Stimulated activated naive B cell treated with anti-CD40 and anti-IgM and Interleukin-4, amounts not matched to agents 10 μg/mL and 1 μg/mL and 100 μg/mL, for 72 hours (primary cell): ENCODE measurements at regions not wholly inside any gene's neighbourhood (a gene's known extent, or its start where the extent isn't known, plus 50 kb on each side); places are given as distances from the start of the nearest gene placed in this dataset.
"Not testable (repeated sequence)": the region's sequence is repeated elsewhere in the genome, so short reads cannot be mapped to it uniquely, and the experiment has no call there.

Experiments used
- ATAC-seq, 2 donors: fragments of 150-1000 bp; cut with Tn5 transposase; replicated peaks; 2 replicates each; pipeline ENCODE4 v1.10.0; 2021; ENCODE audit warnings: moderate library complexity in 1 of 2
- DNase-seq: peaks from one replicate; pipeline ENCODE4 v3.0.0; 2021
- H3K27ac Mint-ChIP-seq: one replicate; pipeline ENCODE4 v1.8.0; 2022; ENCODE audit warnings: mild to moderate bottlenecking, mixed read lengths
- H3K27me3 Mint-ChIP-seq, 2 donors: one replicate each; pipeline ENCODE4 v1.8.0; 2022; ENCODE audit warnings: mixed read lengths in 2 of 2
- H3K36me3 Mint-ChIP-seq, 2 donors: one replicate each; pipeline ENCODE4 v1.8.0; 2022; ENCODE audit warnings: mixed read lengths in 2 of 2, mild to moderate bottlenecking in 1 of 2
- H3K4me1 Mint-ChIP-seq, 2 donors: one replicate each; pipeline ENCODE4 v1.8.0; 2022; ENCODE audit warnings: mixed read lengths in 2 of 2, mild to moderate bottlenecking in 1 of 2
- H3K4me3 Mint-ChIP-seq, 2 donors: one replicate each; pipeline ENCODE4 v1.8.0; 2022; ENCODE audit warnings: mild to moderate bottlenecking in 2 of 2, mixed read lengths in 2 of 2, moderate library complexity in 1 of 2
- H3K9me3 Mint-ChIP-seq, 2 donors: one replicate each; pipeline ENCODE4 v1.8.0; 2022; ENCODE audit warnings: mixed read lengths in 2 of 2, mild to moderate bottlenecking in 1 of 2

GRCh38 chr6:78386854-78387253 lies 480.5 kb upstream of the IRAK1BP1 start:
- H3K9me3 Mint-ChIP-seq, result peaks cover 25 to 28% of the 10 kb centered on the region in 2 donors
- DNase-seq, H3K27ac Mint-ChIP-seq, H3K27me3 Mint-ChIP-seq, H3K4me3 Mint-ChIP-seq, ATAC-seq, H3K4me1 Mint-ChIP-seq, H3K36me3 Mint-ChIP-seq: not testable (repeated sequence)

DNA sequence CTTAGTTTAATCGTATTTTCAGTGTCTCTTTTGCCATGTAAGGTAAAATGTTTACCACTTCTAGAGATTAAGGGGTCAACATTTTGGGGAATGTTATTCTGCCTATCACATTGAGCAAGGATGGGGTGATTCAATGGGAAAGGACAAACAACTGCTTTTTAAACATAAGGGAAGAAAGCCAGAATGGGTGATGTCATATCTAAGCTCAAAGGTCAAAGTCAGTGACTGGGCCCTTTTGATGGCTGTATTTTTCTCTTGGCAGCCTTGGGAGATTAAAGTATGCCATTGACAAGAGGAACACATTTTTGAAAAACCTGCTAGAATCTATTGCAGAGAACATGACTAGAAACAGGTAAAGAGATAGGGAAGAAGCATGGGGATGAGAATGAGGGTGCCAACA lies 477.3 kb upstream of the IRAK1BP1 start:
- peaks cover 25% of the 10 kb centered on the region in 2 donors for H3K9me3 Mint-ChIP-seq
- H3K36me3 Mint-ChIP-seq, result no peaks in the 10 kb centered on the region
- no peaks in the 10 kb centered on the region for H3K27me3 Mint-ChIP-seq
- no peak for DNase-seq
- H3K4me1 Mint-ChIP-seq, result no peaks in the 10 kb centered on the region
- no peak overlapping the region for H3K4me3 Mint-ChIP-seq
- no peak overlapping the region for H3K27ac Mint-ChIP-seq
- ATAC-seq, result no peak

- no peaks in the 10 kb centered on the region for H3K27me3 Mint-ChIP-seq
- H3K4me3 Mint-ChIP-seq, result no peak overlapping the region
- H3K9me3 Mint-ChIP-seq, result peaks cover 4 to 8% of the 10 kb centered on the region in 2 donors
- ATAC-seq (no peak), DNase-seq (no peak)
- H3K4me1 Mint-ChIP-seq, result no peaks in the 10 kb centered on the region
- H3K27ac Mint-ChIP-seq, result no peak overlapping the region
- H3K36me3 Mint-ChIP-seq, result no peaks in the 10 kb centered on the region
Measured at GRCh38 chr6:78397499-78397898, 469.9 kb upstream of the IRAK1BP1 start.

DNA sequence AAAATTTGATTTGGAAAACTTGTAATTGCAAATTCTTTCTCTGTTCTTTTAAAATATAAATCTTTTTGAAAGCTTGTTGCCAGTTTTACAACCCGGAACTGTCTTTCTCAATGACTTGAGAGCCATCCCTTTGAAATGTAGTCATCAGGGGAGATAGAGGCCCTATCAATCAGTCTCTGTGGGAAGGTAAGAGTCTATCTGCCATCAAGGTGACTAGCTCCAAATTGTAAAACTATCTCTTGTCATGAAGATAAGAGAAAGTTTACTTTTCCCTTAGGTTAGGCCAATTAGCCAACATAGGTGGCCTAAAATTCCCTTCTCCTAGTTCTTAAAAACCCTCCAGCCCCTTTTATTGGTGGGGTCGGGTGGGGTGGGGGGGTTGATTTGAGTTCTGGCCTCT lies 469.1 kb upstream of the IRAK1BP1 start:
- H3K9me3 Mint-ChIP-seq, result peaks cover 5 to 10% of the 10 kb centered on the region in 2 donors
- ATAC-seq, result no peak
- DNase-seq, result no peak
- no peaks in the 10 kb centered on the region for H3K4me1 Mint-ChIP-seq
- no peaks in the 10 kb centered on the region for H3K36me3 Mint-ChIP-seq
- no peak overlapping the region for H3K27ac Mint-ChIP-seq
- no peak overlapping the region for H3K4me3 Mint-ChIP-seq
- no peaks in the 10 kb centered on the region for H3K27me3 Mint-ChIP-seq

DNA sequence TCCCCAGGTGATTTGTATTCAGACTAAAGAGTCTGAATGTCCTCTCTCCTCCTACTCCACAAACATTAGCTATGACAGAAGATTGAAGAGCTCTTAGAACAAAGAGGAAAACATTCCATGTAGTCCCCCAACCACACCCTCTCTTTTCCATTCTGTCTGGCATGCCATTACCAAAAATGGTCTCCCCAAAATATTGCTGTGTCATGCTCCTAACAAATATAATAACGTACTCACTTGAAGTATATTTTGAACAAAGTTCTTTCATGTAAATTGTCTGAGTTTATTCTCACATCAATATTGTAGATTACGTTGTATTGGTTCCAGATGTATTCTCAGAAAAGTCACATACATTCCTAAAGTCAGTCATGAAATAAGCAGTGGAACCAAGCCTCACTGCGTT lies 467.3 kb upstream of the IRAK1BP1 start:
- DNase-seq (no peak), ATAC-seq (no peak)
- Mint-ChIP-seq H3K27me3 (no peaks in the 10 kb centered on the region), H3K27ac (no peak overlapping the region), H3K36me3 (no peaks in the 10 kb centered on the region), H3K4me3 (no peak overlapping the region), H3K9me3 (peaks cover 8 to 11% of the 10 kb centered on the region in 2 donors), H3K4me1 (no peaks in the 10 kb centered on the region)

DNA sequence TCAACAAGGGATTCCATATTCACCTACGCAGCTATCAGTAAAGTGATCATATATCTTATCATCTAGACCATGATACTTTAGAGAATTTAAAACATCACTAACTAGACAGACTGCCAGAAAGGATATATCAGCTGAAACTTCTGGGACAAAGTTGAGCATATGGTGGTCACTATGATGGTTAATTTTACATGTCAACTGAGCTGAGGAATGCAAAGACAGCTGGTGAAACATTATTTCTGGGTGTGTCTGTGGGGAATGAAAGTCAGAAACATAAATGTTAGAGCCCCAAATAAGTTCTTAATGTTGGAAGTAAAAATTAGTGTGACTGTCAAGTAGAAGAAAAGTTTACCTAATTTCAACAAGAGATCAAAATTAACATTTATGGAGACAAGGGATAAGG lies 440.0 kb upstream of the IRAK1BP1 start:
- Mint-ChIP-seq H3K27ac (no peak overlapping the region), H3K27me3 (no peaks in the 10 kb centered on the region), H3K36me3 (no peaks in the 10 kb centered on the region), H3K4me3 (no peak overlapping the region), H3K4me1 (no peaks in the 10 kb centered on the region), H3K9me3 (peaks cover 0 to 14% of the 10 kb centered on the region in 2 donors)
- no peak for DNase-seq
- ATAC-seq, result no peak

- Mint-ChIP-seq H3K9me3 (peaks cover 0 to 10% of the 10 kb centered on the region in 2 donors), H3K4me3 (no peak overlapping the region), H3K36me3 (no peaks in the 10 kb centered on the region), H3K4me1 (no peaks in the 10 kb centered on the region), H3K27ac (no peak overlapping the region), H3K27me3 (no peaks in the 10 kb centered on the region)
- DNase-seq (no peak), ATAC-seq (no peak)
Measured at GRCh38 chr6:78430521-78430920, 436.8 kb upstream of the IRAK1BP1 start.

DNA sequence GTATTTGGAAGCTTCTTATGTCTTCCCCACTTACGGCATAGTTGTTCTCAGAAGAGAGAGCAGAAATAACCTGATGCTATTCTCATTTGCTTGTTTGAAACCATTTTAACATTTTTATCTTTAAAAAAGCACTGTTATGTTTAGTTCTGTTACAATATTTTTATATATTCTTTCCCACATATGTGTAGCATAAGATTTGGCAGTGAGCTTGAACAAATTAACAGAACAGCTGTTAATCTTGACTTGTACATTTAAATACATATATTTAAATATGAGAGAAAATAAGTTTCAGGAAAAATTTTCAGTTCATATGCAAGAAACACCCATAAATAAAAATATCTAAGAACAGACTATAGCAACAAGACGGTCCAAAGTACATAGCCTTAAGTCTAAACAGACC lies 431.7 kb upstream of the IRAK1BP1 start:
- Mint-ChIP-seq H3K27ac (no peak overlapping the region), H3K4me3 (no peak overlapping the region), H3K4me1 (no peaks in the 10 kb centered on the region), H3K36me3 (no peaks in the 10 kb centered on the region), H3K27me3 (no peaks in the 10 kb centered on the region), H3K9me3 (peaks cover 0 to 4% of the 10 kb centered on the region in 2 donors)
- ATAC-seq (no peak), DNase-seq (no peak)

DNA sequence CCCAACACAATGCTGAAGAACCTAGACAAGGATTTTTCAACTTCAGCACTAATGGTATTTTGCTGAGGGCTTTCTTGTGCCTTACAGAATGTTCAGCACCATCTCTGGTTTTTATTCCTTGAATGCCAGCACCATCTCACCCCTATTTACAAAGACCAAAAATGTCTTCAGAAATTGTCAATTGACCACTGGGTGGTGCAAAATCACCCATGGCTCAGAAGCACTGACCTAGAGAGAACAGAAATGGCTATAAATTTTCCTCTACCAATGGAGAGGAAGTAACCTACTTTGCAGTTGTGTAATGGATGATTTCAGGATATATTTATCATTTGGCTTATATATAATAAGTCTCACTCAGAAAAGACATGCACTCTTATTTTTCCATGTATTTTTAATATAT lies 431.0 kb upstream of the IRAK1BP1 start:
- H3K4me3 Mint-ChIP-seq, result no peak overlapping the region
- H3K27me3 Mint-ChIP-seq, result no peaks in the 10 kb centered on the region
- ATAC-seq (no peak), DNase-seq (no peak)
- H3K9me3 Mint-ChIP-seq, result peaks cover 0 to 4% of the 10 kb centered on the region in 2 donors
- H3K4me1 Mint-ChIP-seq, result no peaks in the 10 kb centered on the region
- no peak overlapping the region for H3K27ac Mint-ChIP-seq
- no peaks in the 10 kb centered on the region for H3K36me3 Mint-ChIP-seq

GRCh38 chr6:78438135-78438534 lies 429.2 kb upstream of the IRAK1BP1 start:
- Mint-ChIP-seq H3K27me3 (no peaks in the 10 kb centered on the region), H3K4me3 (no peak overlapping the region), H3K27ac (no peak overlapping the region), H3K9me3 (peaks cover 0 to 2% of the 10 kb centered on the region in 2 donors), H3K36me3 (no peaks in the 10 kb centered on the region), H3K4me1 (no peaks in the 10 kb centered on the region)
- no peak for ATAC-seq
- no peak for DNase-seq

DNA sequence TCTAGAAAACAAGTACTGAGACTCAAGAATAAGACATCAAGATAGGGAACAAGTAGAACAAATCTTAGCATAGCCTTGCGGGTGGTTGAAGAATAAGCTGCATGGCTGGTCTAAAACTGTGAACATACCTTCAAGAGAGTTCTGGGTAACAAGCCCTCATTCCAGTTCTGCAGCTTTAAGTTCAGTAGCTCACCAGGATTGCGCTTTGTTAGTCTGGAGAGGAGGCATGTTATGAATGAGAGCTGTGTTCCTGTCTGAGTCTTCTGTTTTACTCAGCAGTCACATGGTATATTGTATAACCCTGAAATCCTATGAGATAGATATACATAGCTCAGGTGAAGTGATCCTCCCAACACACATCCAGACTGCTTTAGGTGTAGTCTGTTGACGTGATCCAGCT lies 406.6 kb upstream of the IRAK1BP1 start:
- no peak overlapping the region for H3K27ac Mint-ChIP-seq
- H3K36me3 Mint-ChIP-seq, result no peaks in the 10 kb centered on the region
- H3K9me3 Mint-ChIP-seq, result peaks cover 5 to 8% of the 10 kb centered on the region in 2 donors
- ATAC-seq (no peak), DNase-seq (no peak)
- H3K4me3 Mint-ChIP-seq, result no peak overlapping the region
- no peaks in the 10 kb centered on the region for H3K27me3 Mint-ChIP-seq
- H3K4me1 Mint-ChIP-seq, result no peaks in the 10 kb centered on the region

DNA sequence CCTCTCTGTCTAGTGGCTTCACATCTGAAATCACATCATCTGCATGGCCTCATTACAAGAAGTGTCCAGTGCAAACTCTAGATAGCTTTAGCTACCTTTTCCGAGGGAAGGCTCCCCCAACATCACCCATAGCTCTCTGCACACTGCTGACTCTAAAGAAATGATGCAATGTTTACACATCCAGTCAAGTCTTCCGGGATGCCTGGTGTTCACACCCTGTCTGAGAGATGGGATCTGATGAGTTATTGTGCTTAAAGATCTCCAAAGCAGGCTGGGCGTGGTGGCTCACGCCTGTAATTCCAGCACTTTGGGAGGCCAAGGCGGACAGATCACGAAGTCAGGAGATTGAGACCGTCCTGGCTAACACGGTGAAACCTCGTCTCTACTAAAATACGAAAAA lies 404.6 kb upstream of the IRAK1BP1 start:
- DNase-seq, result no peak
- H3K27me3 Mint-ChIP-seq, result no peaks in the 10 kb centered on the region
- H3K4me3 Mint-ChIP-seq, result no peak overlapping the region
- no peaks in the 10 kb centered on the region for H3K36me3 Mint-ChIP-seq
- H3K4me1 Mint-ChIP-seq, result no peaks in the 10 kb centered on the region
- peaks cover 0 to 10% of the 10 kb centered on the region in 2 donors for H3K9me3 Mint-ChIP-seq
- no peak for ATAC-seq
- no peak overlapping the region for H3K27ac Mint-ChIP-seq

DNA sequence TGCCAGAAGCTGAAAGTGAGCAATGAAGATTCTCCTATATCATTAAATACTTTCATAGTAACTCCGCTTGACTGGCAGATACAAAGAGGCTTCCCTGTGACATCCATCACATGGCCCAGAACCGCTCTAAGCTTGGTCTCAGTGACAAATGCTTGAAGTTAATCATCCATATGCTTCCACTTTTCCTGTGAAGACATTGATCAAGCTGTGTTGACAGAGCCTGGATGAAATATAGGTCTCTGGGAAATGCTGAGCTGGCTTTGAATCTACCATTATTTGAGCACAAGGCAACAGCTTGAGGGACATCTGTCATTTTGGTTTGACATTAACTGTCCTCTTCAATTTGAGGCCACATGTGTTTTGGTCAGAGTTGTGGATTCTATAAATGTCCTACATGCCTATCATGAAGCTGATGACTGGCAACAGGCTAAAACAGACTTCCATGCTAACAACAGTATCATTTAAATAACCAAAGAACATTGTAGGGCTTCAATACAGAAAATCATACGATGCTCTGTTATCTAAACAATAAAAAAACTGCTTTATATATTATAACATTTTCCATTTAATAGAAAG lies 402.2 kb upstream of the IRAK1BP1 start:
- Mint-ChIP-seq H3K9me3 (peaks cover 3 to 7% of the 10 kb centered on the region in 2 donors), H3K4me3 (no peak overlapping the region), H3K4me1 (no peaks in the 10 kb centered on the region), H3K27me3 (no peaks in the 10 kb centered on the region), H3K36me3 (no peaks in the 10 kb centered on the region), H3K27ac (no peak overlapping the region)
- DNase-seq (no peak), ATAC-seq (no peak)

DNA sequence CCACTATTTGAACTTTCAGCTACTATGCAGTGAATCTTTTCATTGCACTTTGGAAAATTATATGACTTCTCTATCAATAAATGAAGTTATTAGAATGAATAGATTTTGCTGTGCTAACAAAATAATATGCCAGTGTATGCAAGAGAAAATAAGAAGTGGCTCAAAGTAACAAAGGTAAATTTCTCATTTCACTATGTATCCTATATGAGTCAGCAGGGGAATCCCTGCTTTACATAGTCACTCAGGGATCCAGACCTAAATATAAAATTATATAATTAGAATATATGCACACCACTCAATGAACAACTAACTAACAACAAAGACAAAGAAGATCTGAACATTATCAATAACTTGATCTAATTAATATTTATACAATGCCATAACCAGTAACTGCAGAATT lies 390.8 kb upstream of the IRAK1BP1 start:
- Mint-ChIP-seq H3K36me3 (no peaks in the 10 kb centered on the region), H3K27ac (no peak overlapping the region), H3K27me3 (no peaks in the 10 kb centered on the region), H3K9me3 (peaks cover 6% of the 10 kb centered on the region in 2 donors), H3K4me1 (no peaks in the 10 kb centered on the region), H3K4me3 (no peak overlapping the region)
- ATAC-seq (no peak), DNase-seq (no peak)

GRCh38 chr6:78482801-78483552 lies 384.4 kb upstream of the IRAK1BP1 start:
- Mint-ChIP-seq H3K4me1 (no peaks in the 10 kb centered on the region), H3K27me3 (no peaks in the 10 kb centered on the region), H3K27ac (no peak overlapping the region), H3K4me3 (no peak overlapping the region), H3K36me3 (no peaks in the 10 kb centered on the region), H3K9me3 (peaks cover 3 to 6% of the 10 kb centered on the region in 2 donors)
- no peak for ATAC-seq
- no peak for DNase-seq
